ENCODE measurements at regions not wholly inside any gene's neighbourhood (a gene's known extent, or its start where the extent isn't known, plus 50 kb on each side); places are given as distances from the start of the nearest gene placed in this dataset.

- TF ChIP-seq POLR2A (IDR thresholded peaks at IDR 0.05) (no peak), CTCF (IDR thresholded peaks at IDR 0.05) (no peak)
These were observed 168.0 kb downstream of the TMTC3 start for GRCh38 chr12:88310069-88310468.

All from lower leg skin (tissue), 3 donors.